Esophagus (tissue), 2 donors: ENCODE measurements at regions not wholly inside any gene's neighbourhood (a gene's known extent, or its start where the extent isn't known, plus 50 kb on each side); places are given as distances from the start of the nearest gene placed in this dataset.

Experiments
- H3K27ac ChIP-seq, 2 donors: one replicate each; pipeline ENCODE4 v1.5.1; 2013; ENCODE audit warnings: low read depth in 2 of 2, mild to moderate bottlenecking in 2 of 2, inconsistent platforms in 1 of 2, low read length in 1 of 2, moderate library complexity in 1 of 2
- H3K27me3 ChIP-seq, 2 donors: one replicate each; pipeline ENCODE4 v1.6.1; 2013; ENCODE audit warnings: low read length in 2 of 2, control low read depth in 1 of 2, mild to moderate bottlenecking in 1 of 2; ENCODE audit not compliant: insufficient read depth in 2 of 2, control insufficient read depth in 1 of 2
- H3K36me3 ChIP-seq, 2 donors: one replicate each; pipeline ENCODE4 v1.6.1; 2013; ENCODE audit warnings: low read length in 1 of 2; ENCODE audit not compliant: control insufficient read depth in 2 of 2, insufficient read depth in 2 of 2
- H3K4me1 ChIP-seq, 2 donors: one replicate each; pipeline ENCODE4 v1.6.1; 2013; ENCODE audit warnings: low read length in 1 of 2; ENCODE audit not compliant: control insufficient read depth in 2 of 2, insufficient read depth in 2 of 2
- H3K4me3 ChIP-seq, 2 donors: one replicate each; pipeline ENCODE4 v1.5.1; 2013; ENCODE audit warnings: low read length in 2 of 2, mild to moderate bottlenecking in 2 of 2, low read depth in 1 of 2, moderate library complexity in 1 of 2
- H3K9me3 ChIP-seq, 2 donors: one replicate each; pipeline ENCODE4 v1.6.1; 2013; ENCODE audit warnings: mild to moderate bottlenecking in 2 of 2, low read depth in 1 of 2, low read length in 1 of 2, moderate library complexity in 1 of 2; ENCODE audit not compliant: control insufficient read depth in 2 of 2, insufficient read depth in 1 of 2
- WGBS, 2 donors: extraction: QIAGEN DNeasy Blood & Tissue Kit; methylation state at CpG; one replicate each; pipeline ENCODE4 v1.1.7; 2013; 5-methylcytosine and 5-hydroxymethylcytosine counted together
- donor health status: healthy with polysubstance abuse.
- donor health status: Bipolar disorder and iron deficiency.

DNA sequence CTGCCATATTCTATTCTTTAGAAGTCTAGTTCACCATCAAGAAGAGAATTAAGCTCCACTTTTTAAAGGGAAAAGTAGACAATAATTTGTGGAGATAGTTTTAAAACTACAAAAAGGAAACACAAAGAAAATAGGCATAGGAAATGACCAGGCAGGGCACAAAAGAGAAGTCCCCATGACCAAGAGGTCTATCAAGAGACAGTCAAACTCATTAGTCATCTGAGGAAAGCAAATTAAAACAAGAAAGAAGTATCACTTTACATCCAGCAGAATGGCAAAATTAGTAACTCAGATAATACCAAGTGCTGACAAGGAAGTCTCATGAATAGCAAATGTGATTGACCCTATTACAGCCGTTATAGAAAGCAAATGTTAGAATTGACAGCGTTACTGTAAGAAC, 243.7 kb upstream of the SNX7 start:
- no peaks in the 10 kb centered on the region for H3K9me3 ChIP-seq
- H3K27me3 ChIP-seq, result no peaks in the 10 kb centered on the region
- no peak overlapping the region for H3K4me3 ChIP-seq
- H3K27ac ChIP-seq, result no peak overlapping the region
- H3K36me3 ChIP-seq, result no peaks in the 10 kb centered on the region
- WGBS, 2 donors, result 86 to 93% methylated on average over 2 of the region's 2 CpGs
- H3K4me1 ChIP-seq, result no peaks in the 10 kb centered on the region

DNA sequence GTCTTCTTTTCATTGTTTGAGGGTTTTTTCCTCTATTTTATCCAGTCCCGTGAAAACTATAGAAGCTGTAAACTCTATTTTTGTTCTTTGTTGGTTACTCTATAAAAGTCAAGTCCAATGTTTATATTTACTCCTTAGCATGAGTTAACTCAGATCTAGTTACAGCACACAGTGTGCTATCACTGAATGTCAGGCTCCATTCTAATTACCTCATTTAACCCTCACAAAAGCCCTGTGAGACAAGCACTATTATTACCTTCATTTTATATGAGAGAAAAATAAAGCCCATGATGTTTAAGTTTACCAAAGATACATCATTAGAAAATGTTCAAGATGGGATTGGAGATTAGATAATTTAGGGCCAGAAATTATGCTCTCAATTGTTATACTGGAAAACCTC, 251.4 kb upstream of the SNX7 start:
- H3K36me3 ChIP-seq, result no peaks in the 10 kb centered on the region
- WGBS, 2 donors, result 85 to 94% methylated on average over 1 of the region's 1 CpG
- no peak overlapping the region for H3K4me3 ChIP-seq
- H3K27me3 ChIP-seq, result no peaks in the 10 kb centered on the region
- no peaks in the 10 kb centered on the region for H3K4me1 ChIP-seq
- no peaks in the 10 kb centered on the region for H3K9me3 ChIP-seq
- H3K27ac ChIP-seq, result no peak overlapping the region

DNA sequence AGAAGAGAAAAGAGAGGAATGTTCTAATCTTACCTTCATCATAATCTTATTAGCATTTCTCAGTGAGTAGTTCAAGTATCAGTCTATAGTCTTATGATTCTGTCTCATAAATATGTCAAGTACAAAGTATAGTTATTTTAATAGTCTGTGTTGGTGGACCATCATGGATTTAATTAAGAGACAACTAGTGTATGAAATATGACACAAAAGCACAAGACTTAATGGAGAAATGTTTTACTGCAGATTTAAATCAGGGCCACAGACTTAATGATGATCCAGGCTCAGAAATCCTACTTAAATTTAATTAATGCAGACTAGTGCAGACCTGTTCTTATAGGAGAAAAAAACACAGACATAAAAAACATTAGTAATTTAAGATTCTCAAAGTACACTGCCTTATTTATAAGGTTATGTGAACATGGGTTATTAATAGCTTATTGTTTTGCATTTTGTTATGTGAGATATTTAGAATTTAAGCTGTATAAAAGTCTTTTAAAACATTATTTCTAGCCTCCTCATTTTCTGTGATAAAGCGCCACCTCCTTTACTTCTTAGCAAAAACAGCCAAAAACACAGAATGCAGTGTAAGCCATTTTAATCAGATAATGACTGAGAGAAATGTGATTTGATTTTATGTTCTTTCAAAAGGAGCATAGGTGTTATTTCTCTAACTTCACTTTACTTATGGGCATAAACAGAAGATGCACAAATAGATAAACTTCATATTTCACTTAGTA, 255.0 kb upstream of the SNX7 start:
- Histone ChIP-seq H3K27me3 (no peaks in the 10 kb centered on the region), H3K27ac (no peak overlapping the region), H3K36me3 (no peaks in the 10 kb centered on the region), H3K4me1 (no peaks in the 10 kb centered on the region), H3K9me3 (no peaks in the 10 kb centered on the region), H3K4me3 (no peak overlapping the region)
- WGBS, 2 donors, result 95 to 100% methylated on average over 1 of the region's 1 CpG

GRCh38 chr1:98405581-98406074, 255.9 kb upstream of the SNX7 start:
- no peaks in the 10 kb centered on the region for H3K27me3 ChIP-seq
- H3K4me1 ChIP-seq, result no peaks in the 10 kb centered on the region
- H3K9me3 ChIP-seq, result no peaks in the 10 kb centered on the region
- 32 to 40% methylated on average over 3 of the region's 3 CpGs for WGBS, 2 donors
- H3K36me3 ChIP-seq, result no peaks in the 10 kb centered on the region
- no peak overlapping the region for H3K27ac ChIP-seq
- H3K4me3 ChIP-seq, result no peak overlapping the region

DNA sequence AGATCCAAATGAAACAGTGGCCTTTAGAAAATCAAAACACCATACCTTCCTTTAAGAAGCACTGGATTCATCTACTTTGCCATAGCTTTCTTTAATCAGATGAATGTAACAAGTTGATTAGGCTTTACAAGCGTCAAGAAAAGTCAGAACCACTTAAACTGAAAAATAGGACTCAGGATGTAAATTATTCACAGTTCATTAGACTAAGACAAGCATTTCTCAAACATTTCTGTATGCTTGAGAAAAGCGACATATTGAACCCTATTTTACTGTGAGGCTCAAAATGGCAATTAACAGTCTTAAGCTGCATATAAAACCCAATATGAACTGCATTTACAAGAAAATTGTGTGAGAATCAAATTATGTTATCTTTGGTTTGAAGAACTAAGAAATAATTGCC, 256.7 kb upstream of the SNX7 start:
- Histone ChIP-seq H3K36me3 (no peaks in the 10 kb centered on the region), H3K4me1 (no peaks in the 10 kb centered on the region), H3K27ac (no peak overlapping the region), H3K4me3 (no peak overlapping the region), H3K9me3 (no peaks in the 10 kb centered on the region), H3K27me3 (no peaks in the 10 kb centered on the region)
- WGBS, 2 donors, result 83 to 92% methylated on average over 2 of the region's 2 CpGs

DNA sequence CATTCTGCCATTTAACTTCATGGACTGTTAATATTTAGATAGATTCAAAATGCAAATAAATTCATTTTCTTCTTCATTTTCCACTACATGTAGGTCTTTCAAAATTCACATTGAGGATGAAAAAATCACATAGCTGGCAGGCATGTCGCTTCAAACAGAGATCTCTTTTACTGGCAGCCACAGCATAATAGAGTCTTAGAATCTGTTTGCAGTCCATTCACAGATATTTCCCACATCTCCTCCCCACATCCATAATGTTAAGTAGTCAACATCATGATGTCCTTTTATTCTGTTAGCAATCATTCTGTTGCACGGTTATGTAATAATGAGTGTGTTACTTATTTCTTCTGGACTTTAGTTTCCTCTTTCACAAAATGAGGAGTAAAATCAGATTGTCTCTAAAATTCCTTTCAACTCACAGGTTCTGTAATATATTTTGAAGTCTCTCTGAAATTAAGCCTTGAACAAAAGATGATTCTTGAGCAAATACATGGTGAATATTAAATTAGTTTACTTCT, 257.5 kb upstream of the SNX7 start:
- Histone ChIP-seq H3K36me3 (no peaks in the 10 kb centered on the region), H3K4me3 (no peak overlapping the region), H3K9me3 (no peaks in the 10 kb centered on the region), H3K27me3 (no peaks in the 10 kb centered on the region), H3K4me1 (no peaks in the 10 kb centered on the region), H3K27ac (no peak overlapping the region)
- 62 to 69% methylated on average over 2 of the region's 2 CpGs for WGBS, 2 donors

GRCh38 chr1:98402860-98403259, 258.7 kb upstream of the SNX7 start:
- WGBS, 2 donors, result 51 to 56% methylated on average over 2 of the region's 2 CpGs
- H3K36me3 ChIP-seq, result no peaks in the 10 kb centered on the region
- no peaks in the 10 kb centered on the region for H3K9me3 ChIP-seq
- H3K27me3 ChIP-seq, result no peaks in the 10 kb centered on the region
- H3K4me3 ChIP-seq, result no peak overlapping the region
- H3K27ac ChIP-seq, result no peak overlapping the region
- no peaks in the 10 kb centered on the region for H3K4me1 ChIP-seq

DNA sequence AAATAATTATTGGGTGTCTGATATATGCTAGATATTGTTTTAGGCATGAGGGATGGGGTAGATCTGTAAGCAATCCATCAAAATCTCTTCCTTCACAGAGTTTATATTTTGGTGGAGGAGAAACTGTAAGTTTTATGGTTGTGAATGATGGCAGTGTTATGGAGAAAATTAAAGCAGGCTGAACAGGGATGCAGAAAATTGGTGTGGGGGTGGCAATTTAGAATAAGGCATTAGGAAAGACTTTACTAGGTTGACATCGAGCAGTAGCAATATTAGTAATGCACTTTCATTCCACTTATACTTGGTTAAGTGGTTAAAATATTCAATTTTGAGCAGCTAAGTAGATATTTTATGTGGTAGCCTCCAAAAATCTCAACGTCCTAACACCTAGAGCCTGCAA, 261.1 kb upstream of the SNX7 start:
- H3K4me3 ChIP-seq, result no peak overlapping the region
- no peaks in the 10 kb centered on the region for H3K4me1 ChIP-seq
- no peaks in the 10 kb centered on the region for H3K9me3 ChIP-seq
- no peaks in the 10 kb centered on the region for H3K36me3 ChIP-seq
- H3K27me3 ChIP-seq, result no peaks in the 10 kb centered on the region
- no peak overlapping the region for H3K27ac ChIP-seq
- 83% methylated on average over 2 of the region's 2 CpGs for WGBS, 2 donors

GRCh38 chr1:98399218-98399617, 262.3 kb upstream of the SNX7 start:
- no peak overlapping the region for H3K27ac ChIP-seq
- H3K36me3 ChIP-seq, result no peaks in the 10 kb centered on the region
- 94% methylated on average over 1 of the region's 1 CpG for WGBS, 2 donors
- no peaks in the 10 kb centered on the region for H3K4me1 ChIP-seq
- H3K4me3 ChIP-seq, result no peak overlapping the region
- no peaks in the 10 kb centered on the region for H3K9me3 ChIP-seq
- no peaks in the 10 kb centered on the region for H3K27me3 ChIP-seq

DNA sequence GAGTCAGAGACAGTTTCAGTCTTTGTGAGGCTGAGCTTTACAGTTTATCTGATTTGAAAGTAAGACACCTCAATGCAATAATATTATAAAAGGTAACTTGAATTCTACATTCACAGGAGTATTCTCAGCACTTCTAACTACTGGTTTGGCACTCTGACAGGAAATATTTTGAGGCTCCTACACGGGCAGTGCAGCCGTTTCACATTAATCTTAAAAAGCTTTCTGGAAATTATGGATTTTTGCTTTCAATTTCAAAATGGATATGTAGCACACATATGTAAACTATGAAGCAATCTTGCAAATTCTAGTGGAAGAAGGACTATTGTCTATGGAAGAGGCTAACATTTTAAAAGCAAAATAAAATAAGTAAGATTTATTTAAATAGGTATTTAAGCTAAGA, 262.9 kb upstream of the SNX7 start:
- no peak overlapping the region for H3K27ac ChIP-seq
- no peaks in the 10 kb centered on the region for H3K4me1 ChIP-seq
- WGBS, 2 donors, result 6 to 15% methylated on average over 2 of the region's 2 CpGs
- no peaks in the 10 kb centered on the region for H3K27me3 ChIP-seq
- no peaks in the 10 kb centered on the region for H3K36me3 ChIP-seq
- no peak overlapping the region for H3K4me3 ChIP-seq
- no peaks in the 10 kb centered on the region for H3K9me3 ChIP-seq
